ENCODE measurements at regions not wholly inside any gene's neighbourhood (a gene's known extent, or its start where the extent isn't known, plus 50 kb on each side); places are given as distances from the start of the nearest gene placed in this dataset.

DNA sequence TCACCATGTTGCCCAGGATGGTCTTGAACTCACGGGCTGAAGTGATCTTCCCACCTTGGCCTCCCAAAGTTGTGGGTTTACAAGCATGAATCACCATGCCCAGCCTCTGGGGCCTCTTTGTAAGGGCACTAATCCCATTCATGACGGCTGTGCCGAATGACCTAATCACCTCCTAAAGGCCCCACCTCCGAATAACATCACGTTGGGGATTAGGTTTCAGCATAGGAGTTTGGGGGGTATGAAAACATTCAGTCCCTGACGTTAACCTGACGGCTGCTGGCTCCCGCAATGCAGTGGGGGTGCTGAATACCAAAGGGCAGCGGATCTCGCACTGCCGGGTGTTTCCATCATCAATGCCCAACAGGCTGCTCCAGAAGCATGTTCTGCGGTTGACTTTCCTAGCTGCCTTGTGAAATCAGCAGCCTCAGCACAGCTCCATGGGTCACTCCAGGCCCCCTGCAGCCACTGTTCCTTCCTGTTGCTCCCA, 120.8 kb upstream of the SEC14L1 start:
- ChIA-PET POLR2A (no interaction called here), CTCF (interaction anchor here (1.2 to 2.5 kb wide), 3 partner anchors 37 to 195 kb away, joined by 4 to 15 read pairs (median 4); no protein-coding TSS in a partner anchor)
- Mint-ChIP-seq H3K27ac (no peak overlapping the region), H3K36me3 (peaks cover 12% of the 10 kb centered on the region), H3K4me3 (no peak overlapping the region), H3K4me1 (peaks cover 12% of the 10 kb centered on the region), H3K27me3 (ENCODE audit: low read depth) (no peaks in the 10 kb centered on the region; the same call in 1 of the 2 replicates), H3K9me3 (peaks cover 12% of the 10 kb centered on the region)
- DNase-seq (ENCODE audit: low spot score) (no peak), ATAC-seq (peak; percentile 43)
- TF ChIP-seq, protein P1, sequence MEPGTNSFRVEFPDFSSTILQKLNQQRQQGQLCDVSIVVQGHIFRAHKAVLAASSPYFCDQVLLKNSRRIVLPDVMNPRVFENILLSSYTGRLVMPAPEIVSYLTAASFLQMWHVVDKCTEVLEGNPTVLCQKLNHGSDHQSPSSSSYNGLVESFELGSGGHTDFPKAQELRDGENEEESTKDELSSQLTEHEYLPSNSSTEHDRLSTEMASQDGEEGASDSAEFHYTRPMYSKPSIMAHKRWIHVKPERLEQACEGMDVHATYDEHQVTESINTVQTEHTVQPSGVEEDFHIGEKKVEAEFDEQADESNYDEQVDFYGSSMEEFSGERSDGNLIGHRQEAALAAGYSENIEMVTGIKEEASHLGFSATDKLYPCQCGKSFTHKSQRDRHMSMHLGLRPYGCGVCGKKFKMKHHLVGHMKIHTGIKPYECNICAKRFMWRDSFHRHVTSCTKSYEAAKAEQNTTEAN (CRISPR knock-in tag; IDR thresholded peaks at IDR 0.05), result 0 out of 2 replicates have a peak, but pooled peaks have one; percentile 9
- TF ChIP-seq ZNF263 (CRISPR knock-in tag; IDR thresholded peaks at IDR 0.05; ENCODE audit: low read depth) (no peak), FOXK1 (CRISPR knock-in tag; IDR thresholded peaks at IDR 0.05) (no peak), ZNF317 (CRISPR knock-in tag; IDR thresholded peaks at IDR 0.05; ENCODE audit: borderline replicate concordance, low read depth) (0 out of 2 replicates have a peak, but pooled peaks have one; percentile 31)

DNA sequence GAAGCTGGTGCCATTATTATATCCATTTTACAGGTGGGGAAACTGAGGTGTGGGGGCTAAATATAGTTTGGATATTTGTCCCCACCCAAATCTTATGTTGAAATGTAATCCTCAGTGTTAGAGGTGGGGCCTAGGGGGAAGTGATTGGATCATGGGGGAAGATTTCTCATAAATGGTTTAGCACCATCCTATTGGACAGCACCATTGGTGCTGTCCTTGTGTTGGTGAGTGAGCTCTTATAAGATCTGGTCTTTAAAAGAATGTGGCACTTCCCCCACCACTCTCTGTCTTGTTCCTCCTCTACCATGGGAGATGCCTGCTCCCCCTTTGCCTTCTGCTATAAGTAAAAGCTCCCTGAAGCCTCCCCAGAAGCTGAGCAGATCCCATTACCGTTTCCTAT, 119.8 kb upstream of the SEC14L1 start:
- no peak for ATAC-seq
- no peak overlapping the region for H3K4me3 Mint-ChIP-seq
- peaks cover 12% of the 10 kb centered on the region for H3K9me3 Mint-ChIP-seq
- CTCF ChIA-PET, result interaction anchor here (0.8 to 2.5 kb wide), 3 partner anchors 36 to 133 kb away, joined by 3 to 15 read pairs (median 4); no protein-coding TSS in a partner anchor
- DNase-seq (ENCODE audit: low spot score), result no peak
- no peak for TF ChIP-seq RORB (CRISPR knock-in tag; IDR thresholded peaks at IDR 0.05)
- no peak for TF ChIP-seq SMAD4 (CRISPR knock-in tag; IDR thresholded peaks at IDR 0.05)
- no peak for TF ChIP-seq ZNF219 (CRISPR knock-in tag; IDR thresholded peaks at IDR 0.05; ENCODE audit: borderline replicate concordance)
- TF ChIP-seq, protein P1 (CRISPR knock-in tag; IDR thresholded peaks at IDR 0.05), result no peak
- TF ChIP-seq, protein P2, sequence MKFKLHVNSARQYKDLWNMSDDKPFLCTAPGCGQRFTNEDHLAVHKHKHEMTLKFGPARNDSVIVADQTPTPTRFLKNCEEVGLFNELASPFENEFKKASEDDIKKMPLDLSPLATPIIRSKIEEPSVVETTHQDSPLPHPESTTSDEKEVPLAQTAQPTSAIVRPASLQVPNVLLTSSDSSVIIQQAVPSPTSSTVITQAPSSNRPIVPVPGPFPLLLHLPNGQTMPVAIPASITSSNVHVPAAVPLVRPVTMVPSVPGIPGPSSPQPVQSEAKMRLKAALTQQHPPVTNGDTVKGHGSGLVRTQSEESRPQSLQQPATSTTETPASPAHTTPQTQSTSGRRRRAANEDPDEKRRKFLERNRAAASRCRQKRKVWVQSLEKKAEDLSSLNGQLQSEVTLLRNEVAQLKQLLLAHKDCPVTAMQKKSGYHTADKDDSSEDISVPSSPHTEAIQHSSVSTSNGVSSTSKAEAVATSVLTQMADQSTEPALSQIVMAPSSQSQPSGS (CRISPR knock-in tag; IDR thresholded peaks at IDR 0.05; ENCODE audit: borderline replicate concordance, low read depth), result no peak
- TF ChIP-seq SP1 (CRISPR knock-in tag; conservative IDR thresholded peaks at IDR 0.05), result no peak
- TF ChIP-seq, protein P3, sequence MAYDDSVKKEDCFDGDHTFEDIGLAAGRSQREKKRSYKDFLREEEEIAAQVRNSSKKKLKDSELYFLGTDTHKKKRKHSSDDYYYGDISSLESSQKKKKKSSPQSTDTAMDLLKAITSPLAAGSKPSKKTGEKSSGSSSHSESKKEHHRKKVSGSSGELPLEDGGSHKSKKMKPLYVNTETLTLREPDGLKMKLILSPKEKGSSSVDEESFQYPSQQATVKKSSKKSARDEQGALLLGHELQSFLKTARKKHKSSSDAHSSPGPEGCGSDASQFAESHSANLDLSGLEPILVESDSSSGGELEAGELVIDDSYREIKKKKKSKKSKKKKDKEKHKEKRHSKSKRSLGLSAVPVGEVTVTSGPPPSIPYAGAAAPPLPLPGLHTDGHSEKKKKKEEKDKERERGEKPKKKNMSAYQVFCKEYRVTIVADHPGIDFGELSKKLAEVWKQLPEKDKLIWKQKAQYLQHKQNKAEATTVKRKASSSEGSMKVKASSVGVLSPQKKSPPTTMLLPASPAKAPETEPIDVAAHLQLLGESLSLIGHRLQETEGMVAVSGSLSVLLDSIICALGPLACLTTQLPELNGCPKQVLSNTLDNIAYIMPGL (CRISPR knock-in tag; IDR thresholded peaks at IDR 0.05), result no peak
- peaks cover 12% of the 10 kb centered on the region for H3K36me3 Mint-ChIP-seq
- no peak overlapping the region for H3K27ac Mint-ChIP-seq
- H3K4me1 Mint-ChIP-seq, result peaks cover 12% of the 10 kb centered on the region
- no peaks in the 10 kb centered on the region; the same call in 1 of the 2 replicates for H3K27me3 Mint-ChIP-seq (ENCODE audit: low read depth)
- POLR2A ChIA-PET, result interaction anchor here (0.5 kb wide), 1 partner anchor 21 kb away, joined by 5 read pairs; no protein-coding TSS in a partner anchor

DNA sequence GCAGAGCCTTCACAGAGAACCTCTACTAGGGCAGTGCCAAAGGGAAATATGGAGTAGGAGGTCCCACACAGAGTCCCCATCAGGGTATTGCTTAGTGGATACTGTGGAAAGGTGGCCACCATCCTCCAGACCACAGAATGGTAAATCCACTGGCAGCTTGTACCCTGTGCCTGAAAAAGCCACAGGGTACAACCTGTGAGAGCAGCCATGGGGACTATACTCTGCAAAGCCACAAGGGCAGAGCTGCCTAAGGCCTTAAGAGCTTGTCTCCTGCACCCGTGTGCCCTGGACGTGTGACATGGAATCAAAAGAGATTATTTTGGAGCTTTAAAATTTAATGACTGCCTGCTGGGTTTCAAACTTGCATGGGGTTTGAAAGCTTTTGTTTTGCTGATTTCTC, 118.0 kb upstream of the SEC14L1 start:
- ATAC-seq, result no peak
- ChIA-PET CTCF (interaction anchor here (0.6 to 2.7 kb wide), 5 partner anchors 17 to 192 kb away, joined by 3 to 17 read pairs (median 3); partner anchors contain the start of gene MGAT5B), POLR2A (no interaction called here)
- Mint-ChIP-seq H3K4me3 (no peak overlapping the region), H3K4me1 (peaks cover 12% of the 10 kb centered on the region), H3K9me3 (peaks cover 18% of the 10 kb centered on the region), H3K27ac (no peak overlapping the region), H3K36me3 (peaks cover 12% of the 10 kb centered on the region), H3K27me3 (ENCODE audit: low read depth) (no peaks in the 10 kb centered on the region; the same call in 1 of the 2 replicates)
- DNase-seq (ENCODE audit: low spot score), result no peak
- TF ChIP-seq, protein P4, sequence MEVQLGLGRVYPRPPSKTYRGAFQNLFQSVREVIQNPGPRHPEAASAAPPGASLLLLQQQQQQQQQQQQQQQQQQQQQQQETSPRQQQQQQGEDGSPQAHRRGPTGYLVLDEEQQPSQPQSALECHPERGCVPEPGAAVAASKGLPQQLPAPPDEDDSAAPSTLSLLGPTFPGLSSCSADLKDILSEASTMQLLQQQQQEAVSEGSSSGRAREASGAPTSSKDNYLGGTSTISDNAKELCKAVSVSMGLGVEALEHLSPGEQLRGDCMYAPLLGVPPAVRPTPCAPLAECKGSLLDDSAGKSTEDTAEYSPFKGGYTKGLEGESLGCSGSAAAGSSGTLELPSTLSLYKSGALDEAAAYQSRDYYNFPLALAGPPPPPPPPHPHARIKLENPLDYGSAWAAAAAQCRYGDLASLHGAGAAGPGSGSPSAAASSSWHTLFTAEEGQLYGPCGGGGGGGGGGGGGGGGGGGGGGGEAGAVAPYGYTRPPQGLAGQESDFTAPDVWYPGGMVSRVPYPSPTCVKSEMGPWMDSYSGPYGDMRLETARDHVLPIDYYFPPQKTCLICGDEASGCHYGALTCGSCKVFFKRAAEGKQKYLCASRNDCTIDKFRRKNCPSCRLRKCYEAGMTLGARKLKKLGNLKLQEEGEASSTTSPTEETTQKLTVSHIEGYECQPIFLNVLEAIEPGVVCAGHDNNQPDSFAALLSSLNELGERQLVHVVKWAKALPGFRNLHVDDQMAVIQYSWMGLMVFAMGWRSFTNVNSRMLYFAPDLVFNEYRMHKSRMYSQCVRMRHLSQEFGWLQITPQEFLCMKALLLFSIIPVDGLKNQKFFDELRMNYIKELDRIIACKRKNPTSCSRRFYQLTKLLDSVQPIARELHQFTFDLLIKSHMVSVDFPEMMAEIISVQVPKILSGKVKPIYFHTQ (CRISPR knock-in tag; IDR thresholded peaks at IDR 0.05), result no peak
- TF ChIP-seq ZBTB21 (CRISPR knock-in tag; IDR thresholded peaks at IDR 0.05; ENCODE audit: borderline replicate concordance) (no peak), NFATC4 (CRISPR knock-in tag; IDR thresholded peaks at IDR 0.05) (no peak), IRF2 (CRISPR knock-in tag; IDR thresholded peaks at IDR 0.05; ENCODE audit: borderline replicate concordance, low read depth) (no peak), ATF1 (CRISPR knock-in tag; IDR thresholded peaks at IDR 0.05) (no peak), ETV6 (CRISPR knock-in tag; IDR thresholded peaks at IDR 0.05) (no peak), NFYB (CRISPR knock-in tag; conservative IDR thresholded peaks at IDR 0.05; ENCODE audit: low read depth) (no peak)
- TF ChIP-seq, protein P5, sequence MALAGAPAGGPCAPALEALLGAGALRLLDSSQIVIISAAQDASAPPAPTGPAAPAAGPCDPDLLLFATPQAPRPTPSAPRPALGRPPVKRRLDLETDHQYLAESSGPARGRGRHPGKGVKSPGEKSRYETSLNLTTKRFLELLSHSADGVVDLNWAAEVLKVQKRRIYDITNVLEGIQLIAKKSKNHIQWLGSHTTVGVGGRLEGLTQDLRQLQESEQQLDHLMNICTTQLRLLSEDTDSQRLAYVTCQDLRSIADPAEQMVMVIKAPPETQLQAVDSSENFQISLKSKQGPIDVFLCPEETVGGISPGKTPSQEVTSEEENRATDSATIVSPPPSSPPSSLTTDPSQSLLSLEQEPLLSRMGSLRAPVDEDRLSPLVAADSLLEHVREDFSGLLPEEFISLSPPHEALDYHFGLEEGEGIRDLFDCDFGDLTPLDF (CRISPR knock-in tag; IDR thresholded peaks at IDR 0.05), result no peak
- TF ChIP-seq, protein P6, sequence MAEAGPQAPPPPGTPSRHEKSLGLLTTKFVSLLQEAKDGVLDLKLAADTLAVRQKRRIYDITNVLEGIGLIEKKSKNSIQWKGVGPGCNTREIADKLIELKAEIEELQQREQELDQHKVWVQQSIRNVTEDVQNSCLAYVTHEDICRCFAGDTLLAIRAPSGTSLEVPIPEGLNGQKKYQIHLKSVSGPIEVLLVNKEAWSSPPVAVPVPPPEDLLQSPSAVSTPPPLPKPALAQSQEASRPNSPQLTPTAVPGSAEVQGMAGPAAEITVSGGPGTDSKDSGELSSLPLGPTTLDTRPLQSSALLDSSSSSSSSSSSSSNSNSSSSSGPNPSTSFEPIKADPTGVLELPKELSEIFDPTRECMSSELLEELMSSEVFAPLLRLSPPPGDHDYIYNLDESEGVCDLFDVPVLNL (CRISPR knock-in tag; IDR thresholded peaks at IDR 0.05; ENCODE audit: borderline replicate concordance, low read depth), result no peak
